ENCODE measurements at regions not wholly inside any gene's neighbourhood (a gene's known extent, or its start where the extent isn't known, plus 50 kb on each side); places are given as distances from the start of the nearest gene placed in this dataset.

DNA sequence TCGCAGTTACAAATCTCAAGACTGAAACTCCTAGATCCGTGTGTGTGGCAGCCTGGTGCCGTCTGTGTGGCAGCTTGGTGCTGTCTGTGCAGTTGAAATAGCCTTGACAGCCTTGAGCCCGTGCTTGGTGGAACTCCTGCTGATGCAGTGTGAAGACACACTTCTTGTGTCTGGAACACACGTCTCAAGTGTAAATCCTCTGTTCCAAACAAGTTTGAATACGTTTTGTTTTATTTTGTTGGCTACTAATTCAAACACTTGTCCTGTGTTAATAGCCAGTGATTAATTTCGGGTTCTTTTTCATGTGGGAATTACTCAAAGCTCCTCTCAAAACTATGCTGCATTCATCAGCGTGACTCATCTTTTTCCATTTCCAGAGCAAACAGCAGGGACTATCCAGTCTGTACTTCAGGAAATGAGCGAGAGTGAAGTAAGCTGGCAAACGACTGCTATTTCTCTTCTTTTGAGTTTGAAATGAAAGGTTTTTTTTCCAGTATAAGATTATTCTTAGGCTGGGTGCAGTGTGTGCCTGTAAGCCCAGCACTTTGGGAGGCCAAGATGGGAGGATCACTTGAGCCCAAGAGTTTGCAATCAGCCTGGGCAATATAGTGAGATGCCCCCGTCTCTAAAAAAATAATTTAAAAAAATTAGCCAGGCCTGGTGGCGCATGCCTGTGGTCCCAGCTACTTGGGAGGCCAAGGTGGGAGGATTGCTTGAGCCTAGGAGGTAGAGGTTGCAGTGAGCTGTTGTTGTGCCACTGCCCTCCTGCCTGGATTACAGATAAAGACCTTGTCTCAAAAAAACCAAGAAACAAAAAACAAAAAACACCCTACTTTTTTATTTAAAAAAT lies 152.9 kb downstream of the SPP2 start:
- TF ChIP-seq, protein P1, sequence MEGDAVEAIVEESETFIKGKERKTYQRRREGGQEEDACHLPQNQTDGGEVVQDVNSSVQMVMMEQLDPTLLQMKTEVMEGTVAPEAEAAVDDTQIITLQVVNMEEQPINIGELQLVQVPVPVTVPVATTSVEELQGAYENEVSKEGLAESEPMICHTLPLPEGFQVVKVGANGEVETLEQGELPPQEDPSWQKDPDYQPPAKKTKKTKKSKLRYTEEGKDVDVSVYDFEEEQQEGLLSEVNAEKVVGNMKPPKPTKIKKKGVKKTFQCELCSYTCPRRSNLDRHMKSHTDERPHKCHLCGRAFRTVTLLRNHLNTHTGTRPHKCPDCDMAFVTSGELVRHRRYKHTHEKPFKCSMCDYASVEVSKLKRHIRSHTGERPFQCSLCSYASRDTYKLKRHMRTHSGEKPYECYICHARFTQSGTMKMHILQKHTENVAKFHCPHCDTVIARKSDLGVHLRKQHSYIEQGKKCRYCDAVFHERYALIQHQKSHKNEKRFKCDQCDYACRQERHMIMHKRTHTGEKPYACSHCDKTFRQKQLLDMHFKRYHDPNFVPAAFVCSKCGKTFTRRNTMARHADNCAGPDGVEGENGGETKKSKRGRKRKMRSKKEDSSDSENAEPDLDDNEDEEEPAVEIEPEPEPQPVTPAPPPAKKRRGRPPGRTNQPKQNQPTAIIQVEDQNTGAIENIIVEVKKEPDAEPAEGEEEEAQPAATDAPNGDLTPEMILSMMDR (IDR thresholded peaks at IDR 0.05) = no peak

DNA sequence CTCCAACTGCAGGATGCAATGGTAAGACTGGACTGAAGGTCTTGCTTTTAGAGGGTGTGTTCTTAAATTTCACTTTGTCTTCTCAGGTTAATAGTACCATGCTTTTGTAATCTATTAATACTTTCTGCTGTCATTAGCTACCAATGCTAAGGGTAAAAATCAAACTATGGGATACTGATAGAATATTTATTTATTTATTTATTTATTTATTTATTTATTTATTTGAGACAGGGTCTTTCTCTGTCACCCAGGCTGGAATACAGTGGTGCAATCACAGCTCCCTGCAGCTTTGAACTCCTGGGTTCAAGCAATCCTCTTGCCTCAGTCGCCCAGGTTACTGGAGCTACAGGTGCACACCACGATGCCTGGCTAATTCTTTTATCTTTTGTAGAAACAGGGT lies 152.1 kb downstream of the SPP2 start:
- TF ChIP-seq, protein P1 (IDR thresholded peaks at IDR 0.05) = no peak

DNA sequence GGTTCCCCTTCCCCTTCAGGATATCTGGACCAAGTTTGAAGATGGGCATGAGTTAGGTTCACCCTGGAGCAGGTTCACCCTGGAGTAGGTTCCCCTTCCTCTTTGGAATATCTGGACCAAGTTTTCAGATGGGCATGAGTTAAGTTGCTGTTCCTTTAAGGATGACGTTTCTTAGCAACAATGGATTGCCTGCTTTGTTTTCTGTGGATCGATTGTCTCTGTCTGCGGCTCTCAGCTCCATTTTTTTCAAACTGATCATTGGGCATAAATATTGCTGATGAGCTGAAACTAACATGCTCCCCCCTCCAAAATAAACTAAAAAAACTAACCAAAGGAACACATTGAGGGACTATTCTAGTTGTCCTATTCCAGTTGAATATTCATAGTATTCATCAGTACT lies 149.5 kb downstream of the SPP2 start:
- TF ChIP-seq, protein P1 (IDR thresholded peaks at IDR 0.05) = no peak

DNA sequence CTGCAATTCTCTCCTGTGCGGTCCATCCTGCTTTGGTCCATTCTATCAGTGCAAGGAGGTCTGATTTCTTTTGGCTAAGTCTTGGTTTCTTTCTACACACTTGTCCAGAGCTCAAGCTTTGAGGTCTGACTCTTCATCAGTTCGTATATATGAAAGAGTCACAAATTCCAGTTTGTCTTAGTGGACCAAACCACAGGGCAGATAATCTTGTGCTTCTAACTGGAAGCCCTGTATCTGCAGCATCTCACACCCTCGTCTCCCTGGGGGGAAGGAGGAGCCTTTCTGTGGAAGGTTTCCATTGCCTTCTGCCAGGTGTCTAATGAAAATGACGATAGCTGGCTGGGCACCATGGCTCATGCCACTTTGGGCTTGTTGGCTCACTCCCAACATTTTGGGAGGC lies 148.5 kb downstream of the SPP2 start:
- TF ChIP-seq, protein P1 (IDR thresholded peaks at IDR 0.05) = no peak

DNA sequence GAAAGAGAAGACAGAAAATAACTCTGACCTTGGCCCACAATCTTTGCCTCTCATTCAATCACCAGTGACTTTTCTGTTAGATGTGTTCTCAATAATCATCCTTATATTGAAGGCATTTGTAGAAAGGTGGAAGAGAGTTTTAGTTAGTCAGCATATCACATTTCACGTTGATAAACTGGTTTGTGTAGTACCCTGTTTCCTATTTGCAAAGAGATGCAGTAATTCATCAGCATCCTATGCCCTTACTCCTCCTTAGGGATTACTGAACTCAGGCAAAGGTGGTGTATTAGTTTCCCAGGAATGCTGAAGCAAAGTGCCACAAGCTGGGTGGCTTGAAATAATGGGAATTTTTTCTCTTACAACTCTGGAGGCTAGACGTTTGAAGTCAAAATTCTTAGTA lies 145.0 kb downstream of the SPP2 start:
- TF ChIP-seq, protein P1 (IDR thresholded peaks at IDR 0.05) = no peak

DNA sequence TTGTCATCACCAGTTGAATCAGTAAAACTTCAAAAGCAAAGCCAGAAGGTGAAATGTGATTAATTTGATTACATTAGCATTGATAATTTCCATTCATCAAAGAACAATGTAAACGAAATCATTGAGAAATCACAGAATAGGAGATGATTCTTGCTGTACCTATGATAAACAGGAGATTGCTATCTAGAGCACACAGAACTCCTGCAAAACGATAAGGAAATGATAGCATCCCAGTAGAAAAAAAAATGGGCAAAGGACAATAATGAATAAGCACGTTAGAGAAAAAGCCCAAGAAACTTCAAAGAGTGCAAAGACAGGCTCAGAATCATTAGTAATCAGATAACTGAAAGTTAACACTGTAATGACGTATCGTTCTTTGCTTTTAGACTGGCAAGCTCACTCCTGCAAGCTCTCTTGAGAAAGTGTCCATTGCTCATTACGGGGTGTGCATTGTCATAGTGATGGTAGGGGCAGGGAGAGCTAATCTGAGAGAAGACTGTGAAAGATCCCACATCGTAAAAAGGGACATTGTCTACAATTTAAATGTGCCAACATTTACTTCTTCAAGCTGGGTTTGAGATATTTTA lies 143.6 kb downstream of the SPP2 start:
- TF ChIP-seq, protein P1 (IDR thresholded peaks at IDR 0.05) = no peak

DNA sequence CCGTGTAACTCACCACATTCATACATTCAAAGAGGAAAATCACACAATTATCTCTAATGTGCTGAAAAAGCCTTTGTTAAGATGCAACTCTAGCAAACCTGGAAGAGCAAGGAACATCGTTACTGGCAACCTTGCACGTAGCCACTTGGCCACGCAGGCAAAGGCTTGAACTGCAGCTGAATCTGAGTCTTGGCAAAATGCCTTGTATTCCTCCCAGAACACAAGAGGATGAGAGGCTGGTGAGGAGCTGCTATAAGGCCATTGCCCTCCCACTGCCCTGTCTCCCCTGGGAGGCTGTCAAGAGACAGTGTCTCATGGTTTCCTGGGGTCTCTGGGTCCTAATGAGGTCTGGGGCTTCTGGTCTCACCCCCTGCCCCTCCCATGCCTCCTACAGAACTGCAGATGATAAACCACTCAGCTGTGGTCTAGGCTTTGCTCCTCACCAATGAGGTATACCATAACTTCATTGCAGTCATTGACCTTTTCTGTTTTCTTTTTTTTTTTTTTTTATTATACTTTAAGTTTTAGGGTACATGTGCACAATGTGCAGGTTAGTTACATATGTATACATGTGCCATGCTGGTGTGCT lies 141.4 kb downstream of the SPP2 start:
- TF ChIP-seq, protein P1 (IDR thresholded peaks at IDR 0.05) = no peak
